ENCODE measurements at regions not wholly inside any gene's neighbourhood (a gene's known extent, or its start where the extent isn't known, plus 50 kb on each side); places are given as distances from the start of the nearest gene placed in this dataset.

- POLR2A ChIA-PET, result no interaction called here
- no peak for TF ChIP-seq SIN3A (IDR thresholded peaks at IDR 0.05; ENCODE audit: borderline replicate concordance, low read depth, low read length)
- TF ChIP-seq GATA2 (CRISPR knock-in tag; IDR thresholded peaks at IDR 0.05), result no peak
- TF ChIP-seq USF1 (IDR thresholded peaks at IDR 0.05; ENCODE audit: borderline replicate concordance, low read depth), result no peak
- TF ChIP-seq TCF12 (IDR thresholded peaks at IDR 0.05), result no peak
- no peak for TF ChIP-seq JUND (IDR thresholded peaks at IDR 0.05)
- no peak for TF ChIP-seq CTCF (IDR thresholded peaks at IDR 0.05)
- TF ChIP-seq EZH2phosphoT487 (IDR thresholded peaks at IDR 0.05; ENCODE audit: borderline replicate concordance, low read depth), result no peak
- no peak for TF ChIP-seq TAF1 (IDR thresholded peaks at IDR 0.05; ENCODE audit: borderline replicate concordance, low read depth, low read length)
- TF ChIP-seq RAD21 (IDR thresholded peaks at IDR 0.05; ENCODE audit: low read length), result no peak
- TF ChIP-seq CHD2 (IDR thresholded peaks at IDR 0.05; ENCODE audit: low read length, partially characterized antibody), result no peak
- Histone ChIP-seq H3K4me3 (ENCODE audit: low read depth in 2 of 2, low read length in 1 of 2) (no peak overlapping the region), H3K79me2 (ENCODE audit: insufficient read depth) (no peaks in the 10 kb centered on the region), H3K27me3 (ENCODE audit: insufficient read depth) (peaks cover 25% of the 10 kb centered on the region), H2AFZ (ENCODE audit: low read depth) (no peak overlapping the region), H3K27ac (ENCODE audit: low read depth in 2 of 2, low read length in 1 of 2) (no peak overlapping the region), H3K9me3 (no peaks in the 10 kb centered on the region), H3K4me1 (ENCODE audit: control insufficient read depth in 1 of 2, insufficient read depth in 2 of 2, low read depth in 1 of 2, low read length in 1 of 2) (no peaks in the 10 kb centered on the region), H3K9ac (no peak overlapping the region), H4K20me1 (ENCODE audit: insufficient read depth) (no peaks in the 10 kb centered on the region), H3K4me2 (no peak overlapping the region), H3F3A (replicated peaks; ENCODE audit: insufficient read depth) (no peaks in the 10 kb centered on the region), H3K36me3 (replicated peaks in 1 of 2; ENCODE audit: control insufficient read depth in 1 of 2, insufficient read depth in 2 of 2, low read length in 1 of 2) (no peaks in the 10 kb centered on the region), H3K9me2 (no peaks in the 10 kb centered on the region)
- 11% methylated on average over 3 of the region's 3 CpGs for WGBS (ENCODE audit: low lambda C conversion rate)
- CTCF ChIA-PET, result interaction anchor here (1.1 to 1.3 kb wide), 2 partner anchors 248 to 294 kb away, joined by 3 to 4 read pairs; no protein-coding TSS in a partner anchor
- DNase-seq, result no peak
These were observed 73.4 kb upstream of the ITPRID1 start for GRCh38 chr7:31440511-31440910.

- Histone ChIP-seq H3K79me2 (ENCODE audit: insufficient read depth) (no peaks in the 10 kb centered on the region), H3K36me3 (replicated peaks in 1 of 2; ENCODE audit: control insufficient read depth in 1 of 2, insufficient read depth in 2 of 2, low read length in 1 of 2) (no peaks in the 10 kb centered on the region), H3K4me3 (ENCODE audit: low read depth in 2 of 2, low read length in 1 of 2) (no peak overlapping the region), H3K9me3 (no peaks in the 10 kb centered on the region), H2AFZ (ENCODE audit: low read depth) (no peak overlapping the region), H3K9ac (no peak overlapping the region), H3F3A (replicated peaks; ENCODE audit: insufficient read depth) (no peaks in the 10 kb centered on the region), H3K9me2 (no peaks in the 10 kb centered on the region), H3K4me1 (ENCODE audit: control insufficient read depth in 1 of 2, insufficient read depth in 2 of 2, low read depth in 1 of 2, low read length in 1 of 2) (no peaks in the 10 kb centered on the region), H4K20me1 (ENCODE audit: insufficient read depth) (no peaks in the 10 kb centered on the region), H3K27ac (ENCODE audit: low read depth in 2 of 2, low read length in 1 of 2) (no peak overlapping the region), H3K4me2 (no peak overlapping the region), H3K27me3 (ENCODE audit: insufficient read depth) (peaks cover 25% of the 10 kb centered on the region)
- POLR2A ChIA-PET, result no interaction called here
- CTCF ChIA-PET, result interaction anchor here (0.6 to 3.4 kb wide), 56 partner anchors 8 to 787 kb away, joined by 3 to 41 read pairs (median 6); no protein-coding TSS in a partner anchor
- TF ChIP-seq TCF12 (IDR thresholded peaks at IDR 0.05) (no peak), TEAD4 (IDR thresholded peaks at IDR 0.05; ENCODE audit: borderline replicate concordance, insufficient read depth) (no peak), MEF2A (IDR thresholded peaks at IDR 0.05; ENCODE audit: borderline replicate concordance, low read depth) (no peak), CHD2 (IDR thresholded peaks at IDR 0.05; ENCODE audit: low read length, partially characterized antibody) (no peak), FOXM1 (IDR thresholded peaks at IDR 0.05; ENCODE audit: low read depth) (no peak), FOSL2 (IDR thresholded peaks at IDR 0.05; ENCODE audit: borderline replicate concordance, low read depth) (no peak), IRF3 (IDR thresholded peaks at IDR 0.05; ENCODE audit: low read depth, low read length) (no peak), ZBTB33 (IDR thresholded peaks at IDR 0.05; ENCODE audit: borderline replicate concordance, low read depth) (no peak), EP300 (IDR thresholded peaks at IDR 0.05; ENCODE audit: borderline replicate concordance in 1 of 2, low read depth in 1 of 2, low read length in 1 of 2) (no peak), GATA2 (CRISPR knock-in tag; IDR thresholded peaks at IDR 0.05) (no peak), MAX (IDR thresholded peaks at IDR 0.05; ENCODE audit: low read depth) (no peak), RCOR1 (IDR thresholded peaks at IDR 0.05; ENCODE audit: low read length) (no peak)
- no peak for DNase-seq
- WGBS (ENCODE audit: low lambda C conversion rate), result 17% methylated on average over 4 of the region's 4 CpGs
These were observed 71.3 kb upstream of the ITPRID1 start for GRCh38 chr7:31442626-31443025.

All from SK-N-SH (cell line).